22Rv1 (cell line): ENCODE measurements at regions not wholly inside any gene's neighbourhood (a gene's known extent, or its start where the extent isn't known, plus 50 kb on each side); places are given as distances from the start of the nearest gene placed in this dataset.

Experiments used
- ZFX ChIP-seq: fragments of 450-650 bp; IDR thresholded peaks from 2 replicates; pipeline ENCODE4 v1.6.1; 2017; ENCODE audit warnings: antibody characterized with exemption, borderline replicate concordance
- TF ChIP-seq, protein P1 (sequence below): fragments of 450-650 bp; IDR thresholded peaks from 2 replicates; pipeline ENCODE4 v1.5.1; 2017; ENCODE audit warnings: mild to moderate bottlenecking

GRCh38 chr10:113219446-113219845 is 269.4 kb downstream of the TCF7L2 start:
- TF ChIP-seq, protein P1, sequence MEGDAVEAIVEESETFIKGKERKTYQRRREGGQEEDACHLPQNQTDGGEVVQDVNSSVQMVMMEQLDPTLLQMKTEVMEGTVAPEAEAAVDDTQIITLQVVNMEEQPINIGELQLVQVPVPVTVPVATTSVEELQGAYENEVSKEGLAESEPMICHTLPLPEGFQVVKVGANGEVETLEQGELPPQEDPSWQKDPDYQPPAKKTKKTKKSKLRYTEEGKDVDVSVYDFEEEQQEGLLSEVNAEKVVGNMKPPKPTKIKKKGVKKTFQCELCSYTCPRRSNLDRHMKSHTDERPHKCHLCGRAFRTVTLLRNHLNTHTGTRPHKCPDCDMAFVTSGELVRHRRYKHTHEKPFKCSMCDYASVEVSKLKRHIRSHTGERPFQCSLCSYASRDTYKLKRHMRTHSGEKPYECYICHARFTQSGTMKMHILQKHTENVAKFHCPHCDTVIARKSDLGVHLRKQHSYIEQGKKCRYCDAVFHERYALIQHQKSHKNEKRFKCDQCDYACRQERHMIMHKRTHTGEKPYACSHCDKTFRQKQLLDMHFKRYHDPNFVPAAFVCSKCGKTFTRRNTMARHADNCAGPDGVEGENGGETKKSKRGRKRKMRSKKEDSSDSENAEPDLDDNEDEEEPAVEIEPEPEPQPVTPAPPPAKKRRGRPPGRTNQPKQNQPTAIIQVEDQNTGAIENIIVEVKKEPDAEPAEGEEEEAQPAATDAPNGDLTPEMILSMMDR, result no peak
- TF ChIP-seq ZFX, result no peak
